Caco-2 (cell line): ENCODE measurements at regions not wholly inside any gene's neighbourhood (a gene's known extent, or its start where the extent isn't known, plus 50 kb on each side); places are given as distances from the start of the nearest gene placed in this dataset.

Experiments
- BruUV-seq: library from RNA; stranded (reverse); fragments of 400-500 nt; replicated peaks from 2 replicates; lab custom pipeline; 2021; lab: Mats Ljungman, UMichigan
- CTCF ChIA-PET: fragments of 300-600 bp; sonication (Branson Sonifier 250); formaldehyde crosslinking; loops from one replicate; lab custom pipeline; 2022; ENCODE audit warnings: antibody characterized with exemption; lab: Charles Lee
- POLR2A ChIA-PET: fragments of 300-600 bp; sonication (Branson Sonifier 250); formaldehyde crosslinking; loops from one replicate; lab custom pipeline; 2022; ENCODE audit warnings: antibody characterized with exemption; lab: Charles Lee
- DNase-seq, 2 experiments: peaks; one replicate each; pipeline versions ENCODE4 v3.0.0 to v3.0.0-alpha.2; 2020 to 2022
- H3K27me3 ChIP-seq: replicated peaks from 2 replicates; pipeline ENCODE4 v1.6.0; 2011; ENCODE audit warnings: low read length; ENCODE audit not compliant: control insufficient read depth, insufficient read depth
- H3K36me3 ChIP-seq: 2 replicates; pipeline ENCODE4 v1.5.1; 2011; ENCODE audit warnings: low read length; ENCODE audit not compliant: control insufficient read depth, insufficient read depth
- H3K4me1 ChIP-seq: fragments of 250-450 bp; sonication (Bioruptor Pico); 2 replicates; pipeline ENCODE4 v1.5.1; 2020; ENCODE audit warnings: mild to moderate bottlenecking
- H3K4me3 ChIP-seq: 2 replicates; pipeline ENCODE4 v1.5.1; 2011; ENCODE audit warnings: low read depth, mild to moderate bottlenecking, control low read depth, low read length
- H3K9me3 ChIP-seq: fragments of 250-450 bp; sonication (Bioruptor Pico); 2 replicates; pipeline ENCODE4 v1.5.1; 2020; ENCODE audit warnings: mild to moderate bottlenecking, moderate library complexity
- H3K27ac Mint-ChIP-seq: one replicate; pipeline ENCODE4 v1.8.0; 2022; ENCODE audit warnings: mixed read lengths; ENCODE audit not compliant: unreplicated experiment
- H3K27me3 Mint-ChIP-seq: one replicate; pipeline ENCODE4 v1.8.0; 2022; ENCODE audit warnings: mixed read lengths; ENCODE audit not compliant: insufficient read depth, unreplicated experiment
- H3K36me3 Mint-ChIP-seq: one replicate; pipeline ENCODE4 v1.8.0; 2022; ENCODE audit warnings: mild to moderate bottlenecking, mixed read lengths; ENCODE audit not compliant: insufficient read depth, unreplicated experiment
- H3K4me1 Mint-ChIP-seq: one replicate; pipeline ENCODE4 v1.8.0; 2022; ENCODE audit warnings: low read depth, mixed read lengths; ENCODE audit not compliant: unreplicated experiment
- H3K4me3 Mint-ChIP-seq: one replicate; pipeline ENCODE4 v1.8.0; 2022; ENCODE audit warnings: mild to moderate bottlenecking, moderate library complexity, mixed read lengths; ENCODE audit not compliant: unreplicated experiment
- H3K9me3 Mint-ChIP-seq: one replicate; pipeline ENCODE4 v1.8.0; 2022; ENCODE audit warnings: mixed read lengths; ENCODE audit not compliant: unreplicated experiment
- CTCF ChIP-seq, 2 experiments: fragments of 200-600 bp in 1 of 2; IDR thresholded peaks; 1 replicate in 1 of 2; 2 replicates in 1 of 2; pipeline versions ENCODE4 v1.5.1 to v1.8.0; 2011 to 2022; ENCODE audit warnings: antibody characterized with exemption in 1 of 2, control low read depth in 1 of 2, inconsistent platforms in 1 of 2, low read depth in 1 of 2, low read length in 1 of 2, mild to moderate bottlenecking in 1 of 2, moderate library complexity in 1 of 2; ENCODE audit not compliant: insufficient read depth in 1 of 2, severe bottlenecking in 1 of 2, unreplicated experiment in 1 of 2
- intact Hi-C: fragments of 100-400 bp; cut with micrococcal nuclease; formaldehyde crosslinking; loops from one replicate; pipeline ENCODE4 v1.10.0; 2022; ENCODE audit not compliant: unreplicated experiment

GRCh38 chr15:85932391-85932790, 137.7 kb upstream of the KLHL25 start:
- H3K9me3 Mint-ChIP-seq: no peaks in the 10 kb centered on the region
- Histone ChIP-seq H3K4me1 (no peaks in the 10 kb centered on the region), H3K9me3 (no peaks in the 10 kb centered on the region), H3K36me3 (no peaks in the 10 kb centered on the region), H3K27me3 (no peaks in the 10 kb centered on the region), H3K4me3 (no peak overlapping the region)
- H3K36me3 Mint-ChIP-seq: no peaks in the 10 kb centered on the region
- no peak overlapping the region for H3K4me3 Mint-ChIP-seq
- BruUV-seq: no TSS peak
- no peaks in the 10 kb centered on the region for H3K4me1 Mint-ChIP-seq
- DNase-seq: no peak
- H3K27me3 Mint-ChIP-seq: peaks cover 12% of the 10 kb centered on the region
- ChIA-PET CTCF (no interaction called here), POLR2A (no interaction called here)
- H3K27ac Mint-ChIP-seq: no peak overlapping the region
- no peak for TF ChIP-seq CTCF (IDR thresholded peaks at IDR 0.05; ENCODE audit: insufficient read depth in 1 of 2, low read depth in 1 of 2, low read length in 1 of 2, severe bottlenecking in 1 of 2, unreplicated experiment in 1 of 2)
- intact Hi-C loops: no loop called here

- ChIA-PET POLR2A (interaction anchor here (0.6 kb wide), 1 partner anchor 152 kb away, joined by 5 read pairs; no protein-coding TSS in a partner anchor), CTCF (no interaction called here)
- no peaks in the 10 kb centered on the region for H3K36me3 ChIP-seq
- H3K4me3 Mint-ChIP-seq: no peak overlapping the region
- intact Hi-C loops: no loop called here
- H3K36me3 Mint-ChIP-seq: no peaks in the 10 kb centered on the region
- H3K9me3 ChIP-seq: no peaks in the 10 kb centered on the region
- no TSS peak for BruUV-seq
- DNase-seq: no peak
- TF ChIP-seq CTCF (IDR thresholded peaks at IDR 0.05; ENCODE audit: insufficient read depth in 1 of 2, low read depth in 1 of 2, low read length in 1 of 2, severe bottlenecking in 1 of 2, unreplicated experiment in 1 of 2): no peak
- no peaks in the 10 kb centered on the region for H3K4me1 ChIP-seq
- H3K9me3 Mint-ChIP-seq: no peaks in the 10 kb centered on the region
- no peaks in the 10 kb centered on the region for H3K4me1 Mint-ChIP-seq
- H3K27ac Mint-ChIP-seq: no peak overlapping the region
- peaks cover 8% of the 10 kb centered on the region for H3K27me3 Mint-ChIP-seq
- no peaks in the 10 kb centered on the region for H3K27me3 ChIP-seq
- no peak overlapping the region for H3K4me3 ChIP-seq
Measured at GRCh38 chr15:85934691-85935090, 140.0 kb upstream of the KLHL25 start.

GRCh38 chr15:85935182-85935581, 140.5 kb upstream of the KLHL25 start:
- POLR2A ChIA-PET: interaction anchor here (0.6 kb wide), 1 partner anchor 153 kb away, joined by 5 read pairs; no protein-coding TSS in a partner anchor
- Histone ChIP-seq H3K4me1 (no peaks in the 10 kb centered on the region), H3K4me3 (no peak overlapping the region), H3K9me3 (no peaks in the 10 kb centered on the region), H3K36me3 (no peaks in the 10 kb centered on the region), H3K27me3 (no peaks in the 10 kb centered on the region)
- Mint-ChIP-seq H3K27me3 (peaks cover 8% of the 10 kb centered on the region), H3K4me1 (no peaks in the 10 kb centered on the region), H3K36me3 (no peaks in the 10 kb centered on the region), H3K27ac (no peak overlapping the region), H3K4me3 (no peak overlapping the region), H3K9me3 (no peaks in the 10 kb centered on the region)
- intact Hi-C loops: no loop called here
- no TSS peak for BruUV-seq
- no peak for TF ChIP-seq CTCF (IDR thresholded peaks at IDR 0.05; ENCODE audit: insufficient read depth in 1 of 2, low read depth in 1 of 2, low read length in 1 of 2, severe bottlenecking in 1 of 2, unreplicated experiment in 1 of 2)
- CTCF ChIA-PET: no interaction called here
- DNase-seq: no peak
